Neural progenitor cell (in vitro differentiated cells): ENCODE measurements at regions not wholly inside any gene's neighbourhood (a gene's known extent, or its start where the extent isn't known, plus 50 kb on each side); places are given as distances from the start of the nearest gene placed in this dataset.

Experiments
- DNase-seq: peaks from one replicate; pipeline ENCODE4 v3.0.0-alpha.2; 2016; ENCODE audit warnings: low spot score
- H2AFZ ChIP-seq: fragments of 200-600 bp; sonication (generic); replicated peaks from 2 replicates; pipeline ENCODE4 v1.6.1; 2016; ENCODE audit warnings: antibody characterized with exemption
- H3F3A ChIP-seq: fragments of 200-600 bp; sonication (generic); 2 replicates; pipeline ENCODE4 v1.6.1; 2016; ENCODE audit warnings: antibody characterized with exemption, low read depth
- H3K27ac ChIP-seq: fragments of 200-600 bp; sonication (generic); 2 replicates; pipeline ENCODE4 v1.5.1; 2016; ENCODE audit warnings: mild to moderate bottlenecking
- H3K27me3 ChIP-seq: fragments of 200-600 bp; sonication (generic); 2 replicates; pipeline ENCODE4 v1.6.1; 2016; ENCODE audit warnings: mild to moderate bottlenecking, moderate library complexity
- H3K36me3 ChIP-seq: fragments of 200-600 bp; sonication (generic); 2 replicates; pipeline ENCODE4 v1.5.1; 2016
- H3K4me1 ChIP-seq: fragments of 200-600 bp; sonication (generic); 2 replicates; pipeline ENCODE4 v1.6.1; 2016; ENCODE audit warnings: mixed run types
- H3K4me2 ChIP-seq: fragments of 200-600 bp; sonication (generic); 2 replicates; pipeline ENCODE4 v1.6.1; 2016
- H3K4me3 ChIP-seq: fragments of 200-600 bp; sonication (generic); 2 replicates; pipeline ENCODE4 v1.5.1; 2016
- H3K79me2 ChIP-seq: fragments of 200-600 bp; sonication (generic); 2 replicates; pipeline ENCODE4 v1.6.1; 2016; ENCODE audit warnings: low read depth
- H3K9ac ChIP-seq: fragments of 200-600 bp; sonication (generic); 2 replicates; pipeline ENCODE4 v1.6.1; 2016
- H3K9me3 ChIP-seq: fragments of 200-600 bp; sonication (generic); 2 replicates; pipeline ENCODE4 v1.5.1; 2016; ENCODE audit warnings: low read depth
- H4K20me1 ChIP-seq: fragments of 200-600 bp; sonication (generic); 2 replicates; pipeline ENCODE4 v1.6.1; 2016; ENCODE audit warnings: low read depth
- H3K27ac Mint-ChIP-seq: 3 replicates; pipeline ENCODE4 v1.8.0; 2021; ENCODE audit warnings: mixed read lengths
- H3K27me3 Mint-ChIP-seq: 2 replicates; pipeline ENCODE4 v1.8.0; 2022; ENCODE audit warnings: low read depth, mild to moderate bottlenecking, inconsistent platforms, moderate library complexity, mixed read lengths; ENCODE audit not compliant: insufficient read depth
- H3K36me3 Mint-ChIP-seq: 3 replicates; pipeline ENCODE4 v1.8.0; 2021; ENCODE audit warnings: mixed read lengths
- H3K4me1 Mint-ChIP-seq: 3 replicates; pipeline ENCODE4 v1.8.0; 2021; ENCODE audit warnings: mixed read lengths
- H3K4me3 Mint-ChIP-seq: 3 replicates; pipeline ENCODE4 v1.8.0; 2021; ENCODE audit warnings: mild to moderate bottlenecking, moderate library complexity, mixed read lengths
- H3K9me3 Mint-ChIP-seq: 3 replicates; pipeline ENCODE4 v1.8.0; 2020; ENCODE audit warnings: mixed read lengths
- EZH2 ChIP-seq: fragments of 200-600 bp; sonication (generic); IDR thresholded peaks from 2 replicates; pipeline ENCODE4 v1.6.1; 2017; ENCODE audit warnings: antibody characterized with exemption, mild to moderate bottlenecking, moderate library complexity
- EZH2phosphoT487 ChIP-seq: fragments of 200-600 bp; sonication (generic); IDR thresholded peaks from 2 replicates; pipeline ENCODE4 v1.6.1; 2017; ENCODE audit warnings: antibody characterized with exemption
- TF ChIP-seq, protein P1 (sequence below): fragments of 200-600 bp; sonication (generic); IDR thresholded peaks from 2 replicates; pipeline ENCODE4 v1.5.1; 2017; ENCODE audit warnings: antibody characterized with exemption, mild to moderate bottlenecking

DNA sequence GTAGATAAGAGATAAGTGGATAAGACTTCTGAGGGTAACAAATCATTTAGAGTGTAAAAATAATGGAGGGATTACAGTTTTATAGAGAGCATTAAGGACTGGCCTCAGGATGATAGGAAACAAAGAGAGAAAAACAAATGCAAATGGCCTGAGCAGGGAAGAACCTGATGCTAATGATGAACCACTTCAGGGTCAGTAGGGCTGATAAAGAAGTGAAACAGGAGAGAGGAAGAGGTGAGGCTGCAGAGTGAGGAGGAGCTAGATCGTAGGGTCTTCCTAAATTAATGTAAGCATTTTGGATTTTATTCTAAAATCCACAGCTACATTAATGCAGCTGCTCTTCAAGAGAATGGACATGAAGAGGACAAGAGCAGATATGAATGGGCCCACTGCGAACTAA lies 698.0 kb upstream of the MEF2C start:
- Histone ChIP-seq H3K27me3 (no peaks in the 10 kb centered on the region), H3F3A (no peaks in the 10 kb centered on the region), H3K4me2 (no peak overlapping the region), H3K9me3 (no peaks in the 10 kb centered on the region), H4K20me1 (no peaks in the 10 kb centered on the region), H2AFZ (no peak overlapping the region), H3K27ac (no peak overlapping the region), H3K9ac (no peak overlapping the region), H3K36me3 (no peaks in the 10 kb centered on the region), H3K4me1 (no peaks in the 10 kb centered on the region), H3K79me2 (no peaks in the 10 kb centered on the region), H3K4me3 (no peak overlapping the region)
- Mint-ChIP-seq H3K36me3 (no peaks in the 10 kb centered on the region), H3K9me3 (no peaks in the 10 kb centered on the region), H3K27me3 (no peaks in the 10 kb centered on the region), H3K4me3 (no peak overlapping the region), H3K27ac (no peak overlapping the region), H3K4me1 (no peaks in the 10 kb centered on the region)
- no peak for TF ChIP-seq EZH2
- TF ChIP-seq EZH2phosphoT487 = no peak
- TF ChIP-seq, protein P1, sequence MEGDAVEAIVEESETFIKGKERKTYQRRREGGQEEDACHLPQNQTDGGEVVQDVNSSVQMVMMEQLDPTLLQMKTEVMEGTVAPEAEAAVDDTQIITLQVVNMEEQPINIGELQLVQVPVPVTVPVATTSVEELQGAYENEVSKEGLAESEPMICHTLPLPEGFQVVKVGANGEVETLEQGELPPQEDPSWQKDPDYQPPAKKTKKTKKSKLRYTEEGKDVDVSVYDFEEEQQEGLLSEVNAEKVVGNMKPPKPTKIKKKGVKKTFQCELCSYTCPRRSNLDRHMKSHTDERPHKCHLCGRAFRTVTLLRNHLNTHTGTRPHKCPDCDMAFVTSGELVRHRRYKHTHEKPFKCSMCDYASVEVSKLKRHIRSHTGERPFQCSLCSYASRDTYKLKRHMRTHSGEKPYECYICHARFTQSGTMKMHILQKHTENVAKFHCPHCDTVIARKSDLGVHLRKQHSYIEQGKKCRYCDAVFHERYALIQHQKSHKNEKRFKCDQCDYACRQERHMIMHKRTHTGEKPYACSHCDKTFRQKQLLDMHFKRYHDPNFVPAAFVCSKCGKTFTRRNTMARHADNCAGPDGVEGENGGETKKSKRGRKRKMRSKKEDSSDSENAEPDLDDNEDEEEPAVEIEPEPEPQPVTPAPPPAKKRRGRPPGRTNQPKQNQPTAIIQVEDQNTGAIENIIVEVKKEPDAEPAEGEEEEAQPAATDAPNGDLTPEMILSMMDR = no peak
- DNase-seq = no peak

DNA sequence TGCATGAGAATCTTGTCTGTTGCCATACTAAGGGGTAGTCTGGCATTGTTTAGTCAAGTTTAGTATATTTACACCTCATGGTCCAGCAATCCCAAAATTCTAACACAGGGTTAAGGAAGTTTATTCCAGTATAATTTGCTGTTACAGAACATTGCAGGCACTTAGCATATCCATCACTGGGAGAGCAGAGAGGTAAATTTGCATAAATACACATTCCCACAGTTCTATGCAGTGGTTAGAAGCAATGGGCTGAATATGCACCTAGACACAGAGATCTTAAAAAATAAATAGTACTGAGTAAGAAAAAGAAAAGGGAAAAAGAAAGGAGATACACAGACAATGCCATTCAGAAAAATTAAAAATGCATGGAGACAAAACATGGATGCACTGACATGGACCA lies 692.3 kb upstream of the MEF2C start:
- Histone ChIP-seq H3F3A (no peaks in the 10 kb centered on the region), H3K27ac (no peak overlapping the region), H3K79me2 (no peaks in the 10 kb centered on the region), H2AFZ (no peak overlapping the region), H3K4me2 (no peak overlapping the region), H3K4me3 (no peak overlapping the region), H3K9ac (no peak overlapping the region), H3K4me1 (peaks cover 7% of the 10 kb centered on the region), H3K9me3 (no peaks in the 10 kb centered on the region), H3K36me3 (no peaks in the 10 kb centered on the region), H3K27me3 (no peaks in the 10 kb centered on the region), H4K20me1 (no peaks in the 10 kb centered on the region)
- Mint-ChIP-seq H3K4me3 (no peak overlapping the region), H3K9me3 (no peaks in the 10 kb centered on the region), H3K27ac (no peak overlapping the region), H3K27me3 (peaks cover 2% of the 10 kb centered on the region), H3K4me1 (peaks cover 9% of the 10 kb centered on the region), H3K36me3 (no peaks in the 10 kb centered on the region)
- TF ChIP-seq EZH2phosphoT487 = no peak
- no peak for TF ChIP-seq EZH2
- TF ChIP-seq, protein P1 = no peak
- DNase-seq = no peak

DNA sequence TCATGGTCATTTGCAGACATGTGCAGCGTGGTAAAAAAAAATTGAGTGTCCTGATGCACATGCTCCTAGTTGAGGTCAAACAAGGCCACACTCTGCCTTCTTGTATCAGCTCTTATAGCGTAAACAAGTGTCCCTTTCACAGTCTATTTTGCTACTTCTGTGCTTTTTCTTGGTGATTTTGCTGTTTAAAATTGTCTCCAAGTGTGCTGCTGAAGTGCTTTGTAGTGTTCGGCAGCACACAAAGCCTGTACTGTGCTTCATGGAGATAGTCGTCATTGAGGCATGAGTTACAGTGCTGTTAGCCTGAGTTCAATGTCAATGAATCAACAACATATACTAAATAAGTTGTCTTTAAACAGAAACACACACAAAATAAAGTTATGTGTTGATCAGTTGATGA lies 690.4 kb upstream of the MEF2C start:
- H3K4me3 Mint-ChIP-seq = no peak overlapping the region
- Histone ChIP-seq H3K9me3 (no peaks in the 10 kb centered on the region), H3K9ac (no peak overlapping the region), H3K4me1 (peaks cover 19% of the 10 kb centered on the region), H3K4me3 (no peak overlapping the region), H3K4me2 (no peak overlapping the region), H3F3A (no peaks in the 10 kb centered on the region), H3K79me2 (no peaks in the 10 kb centered on the region), H3K27ac (no peak overlapping the region), H3K27me3 (no peaks in the 10 kb centered on the region), H4K20me1 (no peaks in the 10 kb centered on the region), H3K36me3 (no peaks in the 10 kb centered on the region), H2AFZ (no peak overlapping the region)
- no peak for DNase-seq
- H3K27ac Mint-ChIP-seq = no peak overlapping the region
- TF ChIP-seq, protein P1 = no peak
- TF ChIP-seq EZH2phosphoT487 (no peak), EZH2 (no peak)
- H3K9me3 Mint-ChIP-seq = no peaks in the 10 kb centered on the region
- peaks cover 2% of the 10 kb centered on the region for H3K27me3 Mint-ChIP-seq
- H3K4me1 Mint-ChIP-seq = peaks cover 14% of the 10 kb centered on the region
- no peaks in the 10 kb centered on the region for H3K36me3 Mint-ChIP-seq

DNA sequence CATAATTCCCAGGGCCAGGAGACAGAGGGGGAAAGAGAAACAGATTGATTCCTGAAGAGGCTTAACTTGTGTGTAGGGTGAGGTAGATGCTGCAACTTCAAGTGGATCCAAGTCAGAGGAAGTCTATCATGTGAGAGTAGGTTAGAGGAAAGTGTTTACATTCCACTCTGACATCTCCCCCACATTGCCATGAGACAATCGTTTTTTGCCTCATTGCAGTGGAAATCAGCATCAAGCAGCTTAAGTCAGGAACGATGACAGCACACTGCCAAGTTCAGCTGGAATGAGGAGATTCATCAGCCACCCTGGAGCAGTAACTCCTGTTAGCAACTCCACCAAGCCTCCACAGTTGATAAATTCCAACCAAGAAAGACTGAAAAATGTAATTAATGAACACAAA lies 689.7 kb upstream of the MEF2C start:
- Histone ChIP-seq H4K20me1 (no peaks in the 10 kb centered on the region), H2AFZ (no peak overlapping the region), H3K9ac (no peak overlapping the region), H3K4me3 (no peak overlapping the region), H3K36me3 (no peaks in the 10 kb centered on the region), H3K27me3 (no peaks in the 10 kb centered on the region), H3K4me2 (no peak overlapping the region), H3K9me3 (no peaks in the 10 kb centered on the region), H3K27ac (no peak overlapping the region), H3K4me1 (peaks cover 19% of the 10 kb centered on the region), H3F3A (no peaks in the 10 kb centered on the region), H3K79me2 (no peaks in the 10 kb centered on the region)
- H3K4me3 Mint-ChIP-seq = no peak overlapping the region
- no peak for DNase-seq
- no peaks in the 10 kb centered on the region for H3K9me3 Mint-ChIP-seq
- no peaks in the 10 kb centered on the region for H3K36me3 Mint-ChIP-seq
- H3K27ac Mint-ChIP-seq = no peak overlapping the region
- TF ChIP-seq, protein P1 = no peak
- no peak for TF ChIP-seq EZH2
- no peak for TF ChIP-seq EZH2phosphoT487
- H3K4me1 Mint-ChIP-seq = peaks cover 14% of the 10 kb centered on the region
- peaks cover 2% of the 10 kb centered on the region for H3K27me3 Mint-ChIP-seq
